Astrocyte (in vitro differentiated cells and primary cell): ENCODE measurements at regions not wholly inside any gene's neighbourhood (a gene's known extent, or its start where the extent isn't known, plus 50 kb on each side); places are given as distances from the start of the nearest gene placed in this dataset.

Experiments
- CTCF ChIP-seq: IDR thresholded peaks from 2 replicates; pipeline ENCODE4 v1.5.1; 2011; ENCODE audit warnings: low read depth, mild to moderate bottlenecking, inconsistent platforms, low read length, moderate library complexity; ENCODE audit not compliant: insufficient read depth
- EZH2 ChIP-seq: IDR thresholded peaks from 2 replicates; pipeline ENCODE4 v1.6.1; 2012; ENCODE audit warnings: mild to moderate bottlenecking, low read length, inconsistent platforms; ENCODE audit not compliant: insufficient read depth

- TF ChIP-seq CTCF (no peak), EZH2 (no peak)
These were observed 307.4 kb upstream of the POU3F3 start for GRCh38 chr2:104546537-104546936.
